GM10266 (cell line): ENCODE measurements at regions not wholly inside any gene's neighbourhood (a gene's known extent, or its start where the extent isn't known, plus 50 kb on each side); places are given as distances from the start of the nearest gene placed in this dataset.

Experiments used
- DNase-seq: peaks from one replicate; pipeline ENCODE4 v3.0.0; 2012; ENCODE audit errors: extremely low spot score
- TF ChIP-seq, protein P1 (sequence below): IDR thresholded peaks from 2 replicates; pipeline ENCODE4 v1.5.1; 2012; ENCODE audit warnings: mild to moderate bottlenecking, low read depth; ENCODE audit not compliant: control insufficient read depth, insufficient read depth; ENCODE audit errors: missing control alignments

DNA sequence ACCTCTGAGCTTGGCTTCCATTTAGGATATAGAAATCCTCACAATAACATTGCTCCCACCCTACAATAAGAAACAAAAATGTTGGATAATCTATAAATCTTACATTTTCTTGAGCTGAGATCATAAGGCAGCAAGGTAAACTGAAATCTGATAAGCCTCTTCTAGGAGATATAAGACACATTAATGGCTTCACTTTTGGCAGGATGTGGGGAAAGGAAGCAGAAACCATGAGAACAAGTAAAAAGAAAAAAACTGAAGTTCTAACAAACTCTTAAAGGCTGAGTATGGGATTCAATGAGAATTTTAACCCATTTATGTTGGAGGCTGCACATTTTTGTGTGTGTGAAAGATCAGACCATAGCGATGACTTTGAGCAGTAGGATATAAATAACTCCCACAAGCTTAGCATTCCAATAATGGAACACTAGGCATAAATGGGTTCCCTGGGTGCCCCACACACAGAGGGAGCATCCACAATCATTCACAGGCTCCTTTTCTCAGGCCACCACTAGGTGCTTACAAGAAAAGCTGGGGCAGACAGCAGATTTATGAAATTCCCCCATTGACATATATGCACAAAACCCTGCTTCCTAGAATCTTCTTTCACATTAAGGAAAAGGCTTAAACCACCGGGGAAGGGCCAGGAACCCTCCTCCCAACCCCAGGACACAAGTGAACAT lies 564.9 kb upstream of the MGMT start:
- TF ChIP-seq, protein P1, sequence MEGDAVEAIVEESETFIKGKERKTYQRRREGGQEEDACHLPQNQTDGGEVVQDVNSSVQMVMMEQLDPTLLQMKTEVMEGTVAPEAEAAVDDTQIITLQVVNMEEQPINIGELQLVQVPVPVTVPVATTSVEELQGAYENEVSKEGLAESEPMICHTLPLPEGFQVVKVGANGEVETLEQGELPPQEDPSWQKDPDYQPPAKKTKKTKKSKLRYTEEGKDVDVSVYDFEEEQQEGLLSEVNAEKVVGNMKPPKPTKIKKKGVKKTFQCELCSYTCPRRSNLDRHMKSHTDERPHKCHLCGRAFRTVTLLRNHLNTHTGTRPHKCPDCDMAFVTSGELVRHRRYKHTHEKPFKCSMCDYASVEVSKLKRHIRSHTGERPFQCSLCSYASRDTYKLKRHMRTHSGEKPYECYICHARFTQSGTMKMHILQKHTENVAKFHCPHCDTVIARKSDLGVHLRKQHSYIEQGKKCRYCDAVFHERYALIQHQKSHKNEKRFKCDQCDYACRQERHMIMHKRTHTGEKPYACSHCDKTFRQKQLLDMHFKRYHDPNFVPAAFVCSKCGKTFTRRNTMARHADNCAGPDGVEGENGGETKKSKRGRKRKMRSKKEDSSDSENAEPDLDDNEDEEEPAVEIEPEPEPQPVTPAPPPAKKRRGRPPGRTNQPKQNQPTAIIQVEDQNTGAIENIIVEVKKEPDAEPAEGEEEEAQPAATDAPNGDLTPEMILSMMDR: no peak

DNA sequence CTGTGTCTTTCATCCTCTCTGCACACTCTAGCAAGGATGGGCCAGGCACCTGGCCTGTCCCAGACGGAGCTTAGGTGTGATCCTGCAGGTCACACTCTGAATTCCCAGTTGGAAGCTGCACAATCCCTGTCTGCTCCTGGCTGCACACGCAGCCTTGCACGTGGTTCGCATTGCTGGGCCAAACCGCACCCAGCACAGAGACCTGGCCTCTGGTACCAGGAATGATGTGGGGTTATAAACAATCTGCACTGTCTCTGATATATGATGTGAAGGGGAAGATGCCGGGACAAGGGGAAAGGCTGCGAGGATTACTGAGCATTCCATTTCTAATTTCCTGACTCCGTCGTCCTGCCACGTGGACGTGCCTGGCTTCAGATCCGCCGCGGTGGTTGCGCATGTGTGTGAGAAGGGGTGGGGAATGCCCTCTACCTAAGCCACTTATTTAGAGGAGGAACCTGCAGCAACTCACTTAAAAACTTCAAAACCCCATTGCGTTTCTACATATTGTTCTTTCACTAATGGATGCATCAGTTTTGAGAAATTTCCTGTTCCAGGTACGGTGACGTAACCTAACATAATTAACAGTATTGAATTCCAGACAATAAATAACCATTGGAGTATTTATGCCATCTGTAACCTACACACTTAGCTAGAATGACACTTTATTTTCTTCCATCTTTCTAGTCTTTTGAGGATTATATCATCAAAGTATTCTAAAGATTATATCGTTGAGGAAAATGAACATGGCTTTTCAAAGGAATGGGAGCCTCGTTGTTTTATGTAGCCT lies 559.7 kb upstream of the MGMT start:
- TF ChIP-seq, protein P1: no peak
- no peak for DNase-seq

More for the DNA sequence above, 564.9 kb upstream of the MGMT start:
- no peak for DNase-seq

DNA sequence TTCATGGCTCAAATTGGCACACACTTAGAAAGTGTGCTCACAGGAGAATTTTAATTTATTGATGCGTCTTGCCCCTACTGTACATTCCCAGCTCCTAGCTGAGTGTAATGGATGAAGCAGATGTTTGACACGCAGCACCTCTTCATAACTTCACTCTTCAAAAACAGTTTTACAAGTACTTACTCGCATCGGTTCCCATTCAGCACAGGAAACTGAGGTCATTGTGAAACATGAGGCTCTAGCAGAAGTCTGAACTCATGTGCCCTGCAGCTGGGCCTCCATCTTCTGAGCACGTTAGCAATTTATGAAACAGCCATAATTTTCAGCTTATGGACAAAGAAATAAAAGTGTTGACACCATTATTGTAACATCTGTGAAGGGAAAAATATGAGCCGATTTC lies 558.9 kb upstream of the MGMT start:
- DNase-seq: no peak
- TF ChIP-seq, protein P1: no peak

DNA sequence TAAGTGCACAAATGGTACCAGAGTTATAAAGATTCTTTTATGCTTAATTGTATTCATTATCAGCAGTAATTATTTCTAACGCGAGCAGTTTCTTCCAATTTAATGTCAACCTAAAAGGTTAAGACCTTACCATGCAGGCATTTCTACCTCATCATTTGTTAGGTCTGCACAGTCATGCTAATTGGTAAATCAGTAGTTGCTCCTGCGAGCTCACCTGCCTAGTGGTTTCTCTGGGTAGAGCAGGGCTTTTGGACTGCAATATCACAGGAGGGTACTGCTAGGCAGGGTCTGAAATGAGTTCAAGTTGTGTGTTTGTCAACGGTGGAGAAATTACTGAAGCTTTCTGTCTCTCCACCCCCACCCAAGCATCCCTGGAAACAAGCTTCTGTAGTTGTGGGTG lies 558.5 kb upstream of the MGMT start:
- TF ChIP-seq, protein P1: no peak
- no peak for DNase-seq

DNA sequence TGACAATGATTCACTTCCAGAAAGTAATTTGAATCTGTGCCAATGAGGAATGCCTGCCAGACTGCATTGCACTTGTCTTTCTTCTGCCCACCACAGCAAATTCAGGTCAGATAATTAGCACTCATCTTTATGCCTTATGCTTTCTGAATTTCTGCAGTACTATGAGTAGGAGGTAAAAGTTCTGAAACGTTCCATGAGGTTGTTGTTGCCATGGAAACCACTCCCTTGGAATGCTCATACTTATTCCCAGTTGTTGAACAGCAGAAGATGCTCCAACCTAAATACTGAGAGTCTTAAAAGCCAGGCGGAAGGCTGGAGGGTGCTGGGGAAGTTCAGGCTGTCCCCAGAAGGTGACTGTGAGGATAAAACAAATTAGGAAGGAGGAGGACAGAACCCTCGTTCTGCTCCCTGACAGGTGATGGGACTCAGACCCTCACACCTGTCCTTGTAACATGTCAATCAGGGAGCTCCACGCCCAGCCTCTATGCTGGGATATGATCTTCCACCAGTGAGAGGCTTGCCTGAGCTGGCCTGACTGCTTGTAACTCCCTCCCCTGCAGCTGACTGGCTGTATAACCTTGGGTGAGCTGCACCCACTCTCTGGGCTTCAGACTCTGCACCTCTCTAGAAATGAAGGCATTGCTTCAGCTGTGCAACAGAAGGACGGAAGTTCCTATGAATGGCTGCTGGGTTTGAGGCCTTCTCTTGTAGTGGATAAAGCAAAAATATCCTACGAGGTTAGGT lies 554.3 kb upstream of the MGMT start:
- DNase-seq: no peak
- TF ChIP-seq, protein P1: no peak

DNA sequence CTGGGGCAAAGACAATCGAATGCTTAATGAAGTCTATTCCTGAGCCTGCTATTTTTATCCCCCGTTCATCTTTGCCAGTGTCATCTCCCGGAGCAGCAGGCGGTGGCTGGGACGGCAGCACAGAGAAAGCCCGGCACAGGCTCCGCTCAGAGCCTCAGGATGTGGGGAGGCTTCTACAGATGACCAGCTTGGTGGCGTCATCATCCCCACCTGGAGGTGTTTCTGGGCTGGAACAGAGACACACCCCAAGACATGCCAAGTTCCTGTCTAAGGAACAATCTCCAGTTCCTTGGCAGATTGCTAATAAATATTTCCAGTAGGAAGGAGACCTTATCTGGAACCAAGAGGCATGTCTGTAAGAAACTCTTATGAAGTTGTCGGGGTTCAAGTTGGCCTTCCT lies 552.4 kb upstream of the MGMT start:
- TF ChIP-seq, protein P1: no peak
- no peak for DNase-seq
